TTC549 (cell line): ENCODE measurements at regions not wholly inside any gene's neighbourhood (a gene's known extent, or its start where the extent isn't known, plus 50 kb on each side); places are given as distances from the start of the nearest gene placed in this dataset.

ENCODE experiments used
- FAIRE-seq: peaks from 2 replicates; lab custom pipeline; 2012; peaks lifted over from hg19 to GRCh38; lab: Jason Lieb, UNC

DNA sequence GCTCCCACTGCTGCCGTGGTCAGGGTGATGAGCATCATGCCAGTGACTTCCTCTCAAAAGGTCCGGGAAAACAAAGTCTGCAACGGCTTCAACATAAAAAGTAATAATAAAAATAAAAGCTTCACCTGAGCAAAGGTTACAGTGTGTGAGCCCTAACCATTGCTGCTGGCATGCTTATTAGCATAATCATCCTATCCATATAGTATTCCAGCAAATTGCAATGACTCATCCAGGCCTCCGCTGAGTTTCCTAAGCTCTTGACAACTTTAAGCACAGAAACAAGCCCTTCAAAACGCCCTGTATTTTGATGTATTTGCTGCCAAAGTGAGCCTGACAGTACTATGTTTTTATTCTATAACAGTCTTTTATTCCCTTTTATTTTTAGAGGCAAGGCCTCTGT is 100.5 kb downstream of the AASDH start:
- FAIRE-seq: no peak

DNA sequence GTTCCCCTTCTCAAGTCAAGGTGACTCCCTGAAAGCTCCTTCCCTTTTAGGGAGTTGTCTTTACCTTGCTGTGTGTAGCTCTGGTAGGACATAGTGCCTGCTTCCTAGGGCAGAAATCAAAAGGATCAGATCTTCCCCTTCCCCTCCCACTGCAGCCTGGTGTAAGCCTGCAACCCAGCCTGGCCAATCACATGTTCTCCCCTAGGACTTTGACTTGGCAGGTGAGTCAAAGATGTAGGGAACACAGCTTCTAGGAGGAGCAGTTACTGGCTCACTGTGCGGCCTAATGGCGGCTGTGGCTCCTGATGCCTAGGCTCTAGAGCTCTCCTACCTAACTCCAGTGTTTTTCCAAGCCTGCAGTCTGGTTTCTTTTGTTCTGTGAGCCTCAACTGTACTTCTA is 103.9 kb downstream of the AASDH start:
- no peak for FAIRE-seq

DNA sequence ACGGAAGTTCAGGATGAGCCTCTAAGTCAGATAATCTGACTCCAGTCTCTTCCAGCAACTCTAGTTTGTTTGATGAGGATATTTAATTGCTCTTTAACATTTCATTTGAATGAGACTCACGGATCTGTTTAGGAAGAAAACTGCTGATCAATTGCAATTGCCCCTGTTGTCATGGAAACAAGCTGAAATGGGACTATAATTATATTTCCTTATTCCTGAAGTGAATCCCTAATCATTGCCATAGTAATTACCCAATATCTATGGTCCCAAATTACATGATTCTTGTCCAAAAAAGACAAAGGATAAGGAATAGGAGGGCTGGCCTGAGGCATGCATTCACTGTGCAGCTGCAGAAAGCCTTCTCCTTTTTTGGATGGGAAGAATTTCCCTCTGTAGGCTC is 105.3 kb downstream of the AASDH start:
- no peak for FAIRE-seq

DNA sequence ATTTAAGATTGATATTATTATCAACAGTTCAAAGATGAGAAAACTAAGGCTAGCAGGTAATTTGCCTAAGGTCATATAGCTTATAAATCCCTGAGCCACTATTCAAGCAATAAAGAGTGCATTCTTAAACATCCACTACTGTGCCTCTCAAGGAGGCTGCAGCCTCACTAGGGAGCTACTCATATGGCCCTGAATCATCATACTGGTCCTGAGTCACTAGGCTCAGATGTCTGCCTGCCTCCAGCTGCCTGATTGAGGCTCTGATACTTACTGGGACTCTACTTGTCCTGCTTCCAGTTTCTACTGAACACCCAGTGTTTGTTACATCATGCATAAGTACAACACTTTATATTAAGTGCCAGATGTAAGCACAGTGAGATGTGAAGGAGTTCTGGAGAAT is 110.7 kb downstream of the AASDH start:
- no peak for FAIRE-seq

DNA sequence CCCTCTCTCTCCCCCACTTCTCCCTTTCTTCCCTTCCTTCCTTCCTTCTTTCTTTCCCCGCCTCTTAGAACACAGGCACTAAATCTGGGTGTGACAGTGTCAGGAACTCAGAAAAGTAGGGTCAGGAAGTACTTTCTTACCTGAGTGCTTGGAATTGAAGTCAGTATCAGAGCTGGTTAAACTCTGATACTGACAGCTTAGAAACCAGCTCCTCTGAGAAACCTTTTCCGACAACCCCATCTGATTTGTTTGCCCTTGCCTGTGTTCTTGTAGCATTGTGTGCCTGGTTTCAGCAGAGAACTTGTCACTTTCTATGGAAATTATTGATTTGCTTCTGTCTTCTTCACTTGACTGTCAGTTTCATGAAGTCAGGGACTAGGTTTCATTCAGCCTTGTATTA is 113.9 kb downstream of the AASDH start:
- no peak for FAIRE-seq

DNA sequence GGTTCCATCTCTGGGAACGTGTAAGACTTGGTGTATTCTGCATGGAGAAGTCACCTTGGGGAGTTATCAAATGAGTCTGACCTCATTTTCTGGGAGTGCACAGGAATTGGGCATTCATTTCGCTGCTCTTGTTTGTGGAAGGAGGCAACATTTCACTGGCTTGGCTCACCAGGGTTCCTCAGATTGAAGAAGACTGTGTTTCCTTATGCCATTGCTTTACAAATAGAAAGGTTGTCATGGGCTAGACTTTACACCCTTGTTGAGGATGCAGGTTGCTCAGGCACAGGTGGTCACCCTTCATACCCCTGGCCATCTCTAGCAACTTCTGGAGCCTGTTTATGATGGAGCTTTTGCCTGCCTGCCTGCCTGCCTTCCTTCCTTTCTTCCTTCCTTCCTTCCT is 114.4 kb downstream of the AASDH start:
- FAIRE-seq: no peak

DNA sequence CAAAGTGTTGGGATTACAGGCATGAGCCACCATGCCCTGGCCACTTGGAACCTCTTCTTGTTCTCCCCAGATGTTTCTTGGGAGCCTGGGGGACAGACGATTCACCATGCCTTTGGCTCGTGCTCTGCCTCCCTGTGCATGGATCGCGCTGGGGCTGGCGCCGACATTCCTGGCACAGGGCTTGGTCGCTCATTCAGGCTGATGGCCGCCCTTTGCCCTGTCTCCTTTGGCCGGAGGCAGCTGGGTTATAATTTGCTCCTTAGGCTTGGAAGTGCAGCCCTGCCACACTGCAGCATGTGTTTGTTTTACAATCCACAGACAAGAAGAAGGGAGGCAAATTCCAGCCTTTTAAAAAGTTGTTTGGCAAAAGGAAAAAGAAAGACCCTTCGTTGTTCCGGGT is 115.3 kb downstream of the AASDH start:
- FAIRE-seq: no peak

DNA sequence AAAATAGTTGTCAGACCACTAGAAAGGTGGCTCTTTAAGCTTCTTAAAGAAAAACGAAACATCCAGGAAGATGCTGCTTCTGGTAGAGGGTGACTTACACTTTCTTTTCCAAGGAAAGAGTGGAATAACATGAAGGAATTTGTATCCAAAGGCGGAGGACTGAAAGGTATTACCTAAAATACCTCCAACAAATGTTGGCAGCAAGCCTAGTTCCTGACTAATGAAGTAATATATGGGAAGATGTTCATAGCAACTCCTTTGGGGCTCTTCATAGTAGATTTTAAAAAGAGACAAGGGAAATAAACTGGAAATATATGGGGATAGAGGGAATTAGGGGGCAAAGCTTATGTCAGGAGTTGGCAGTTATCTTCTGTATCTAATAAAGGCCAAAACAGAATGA is 116.2 kb downstream of the AASDH start:
- no peak for FAIRE-seq

DNA sequence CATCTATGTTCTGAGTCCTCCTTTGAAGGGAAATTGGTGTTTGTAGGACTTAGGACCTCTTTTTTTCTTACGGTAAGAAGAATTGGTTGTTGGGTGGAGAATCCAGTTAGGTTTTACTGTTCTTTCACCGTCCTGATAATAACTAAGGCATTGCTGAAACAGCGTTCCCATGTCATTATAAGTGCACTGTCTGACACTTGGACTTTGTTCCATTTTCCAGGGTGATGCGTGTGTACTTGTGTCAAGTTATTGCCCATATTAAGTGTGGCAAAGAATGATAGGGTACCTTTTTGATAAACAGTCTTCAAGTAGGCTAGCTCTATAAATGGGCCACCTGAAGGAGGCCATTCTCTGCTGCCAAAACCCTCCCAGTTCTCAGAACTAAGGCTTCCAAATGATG is 119.7 kb downstream of the AASDH start:
- no peak for FAIRE-seq

DNA sequence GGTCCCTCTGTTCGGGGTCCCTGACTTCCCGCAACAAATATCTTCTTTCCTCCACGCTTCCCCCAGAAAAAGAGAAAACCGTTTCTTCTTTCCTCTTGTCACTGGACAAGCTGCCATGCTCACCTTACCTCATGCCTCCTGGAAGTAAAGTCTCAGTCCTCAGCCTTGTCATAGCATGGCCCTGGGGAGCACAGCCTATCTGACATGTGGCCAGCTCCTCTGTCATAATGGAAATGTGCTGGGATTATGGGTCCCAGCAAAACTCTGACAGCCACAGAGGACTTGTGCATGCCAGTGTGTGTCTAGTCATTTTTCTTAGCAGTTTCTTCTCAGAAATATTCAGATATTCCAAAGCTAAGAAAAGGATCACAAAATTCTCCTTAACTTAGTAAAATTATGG is 122.4 kb downstream of the AASDH start:
- FAIRE-seq: no peak

DNA sequence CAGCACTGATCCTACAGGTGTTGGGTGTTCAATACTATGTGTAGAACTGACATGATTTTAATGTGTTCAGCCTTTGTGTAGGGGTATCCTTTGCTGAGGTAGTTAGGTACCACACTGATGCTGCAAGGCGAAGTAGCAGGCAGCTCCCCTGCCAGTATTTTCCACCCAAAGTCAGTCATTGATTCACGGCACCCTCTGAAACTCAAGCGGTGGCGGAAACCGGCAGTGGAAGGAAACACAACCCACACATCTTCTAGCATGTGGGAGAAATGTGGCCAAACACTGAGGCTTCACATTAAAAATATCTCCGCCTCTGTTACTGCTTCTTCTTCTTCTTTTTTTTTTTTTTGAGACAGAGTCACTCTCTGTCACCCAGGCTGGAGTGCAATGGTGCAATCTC is 126.3 kb downstream of the AASDH start:
- FAIRE-seq: no peak

DNA sequence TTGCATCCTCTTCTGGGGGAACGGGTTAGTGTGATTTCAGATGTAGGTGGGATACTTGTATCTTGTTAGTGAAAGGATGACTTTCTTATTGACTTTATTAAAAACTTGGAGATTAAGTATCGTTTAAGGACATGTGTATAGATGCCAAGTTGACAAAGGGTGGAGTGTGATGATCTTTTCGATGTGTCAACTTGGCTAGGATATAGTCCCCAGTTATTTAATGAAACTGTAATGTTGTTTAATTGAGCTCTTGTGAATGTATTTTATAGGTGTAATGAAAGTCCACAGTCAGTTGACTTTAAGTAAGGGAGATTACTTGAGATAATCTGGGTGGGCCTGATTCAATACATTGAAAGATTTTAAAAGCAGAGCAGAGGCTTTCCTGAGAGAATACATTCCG is 127.0 kb downstream of the AASDH start:
- no peak for FAIRE-seq

DNA sequence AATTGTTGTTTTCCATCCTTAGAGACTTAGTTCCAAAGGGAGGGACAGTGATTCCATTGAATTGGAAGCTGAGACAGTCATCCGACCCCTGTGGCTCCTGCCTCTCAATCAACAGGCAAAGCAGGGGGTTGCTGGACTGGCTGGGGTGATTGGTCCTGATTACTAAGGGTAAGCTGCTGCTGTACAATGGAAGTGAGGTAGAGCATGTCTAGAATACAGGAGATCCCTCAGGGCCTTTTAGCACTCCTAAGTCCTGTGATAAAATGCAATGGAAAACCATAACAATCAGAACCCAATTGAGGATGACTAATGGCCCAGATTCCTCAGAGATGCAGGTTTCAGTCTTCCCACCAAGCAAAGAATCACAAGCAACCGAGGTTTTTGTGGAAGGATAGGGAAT is 127.6 kb downstream of the AASDH start:
- FAIRE-seq: no peak

DNA sequence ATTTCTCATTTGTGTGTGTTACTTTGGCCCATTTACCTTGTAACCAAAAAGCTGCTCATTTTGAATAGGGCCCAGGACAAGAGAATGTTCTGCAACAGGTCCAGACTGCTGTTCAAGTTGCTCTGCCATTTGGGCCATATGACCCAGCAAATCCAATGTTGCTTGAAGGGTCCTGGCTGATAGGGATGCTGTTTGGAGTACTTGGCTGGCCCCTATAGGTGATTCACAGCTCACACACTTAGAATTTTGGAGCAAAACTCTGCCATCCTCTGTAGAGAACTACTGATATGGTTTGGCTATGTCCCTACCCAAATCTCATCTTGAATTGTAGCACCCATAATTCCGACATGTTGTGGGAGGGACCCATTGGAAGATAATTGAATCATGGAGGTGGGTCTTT is 131.5 kb downstream of the AASDH start:
- no peak for FAIRE-seq

DNA sequence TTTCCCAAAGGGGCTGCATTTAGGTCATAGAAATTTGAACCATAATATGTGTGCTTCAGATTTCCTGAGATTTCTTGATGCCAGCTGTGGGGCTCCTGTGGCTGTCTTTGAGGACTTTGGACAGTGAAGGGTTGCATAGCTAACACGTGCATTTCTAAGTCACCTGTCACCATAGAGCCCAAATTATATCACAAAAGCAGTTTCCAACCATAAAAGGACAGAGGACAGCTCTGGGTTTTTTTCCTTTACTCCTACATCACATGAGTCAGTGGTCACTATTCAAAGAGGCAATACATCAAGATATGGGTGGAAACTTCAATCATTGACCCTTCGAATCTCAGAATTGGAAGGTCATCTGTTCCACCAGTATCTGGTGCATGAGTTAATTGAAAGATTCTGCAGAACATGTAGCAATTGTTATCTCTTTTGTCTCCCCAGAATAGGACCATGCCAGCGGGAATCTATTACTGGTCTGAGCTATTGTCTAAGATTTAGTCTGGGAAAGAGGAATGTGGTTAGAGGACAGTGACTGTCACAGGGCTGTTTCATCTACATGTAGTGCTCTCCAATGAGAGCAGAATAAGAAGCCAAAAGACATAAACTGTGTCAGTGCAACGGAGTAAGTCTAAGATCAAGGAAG is 133.5 kb downstream of the AASDH start:
- FAIRE-seq: no peak

DNA sequence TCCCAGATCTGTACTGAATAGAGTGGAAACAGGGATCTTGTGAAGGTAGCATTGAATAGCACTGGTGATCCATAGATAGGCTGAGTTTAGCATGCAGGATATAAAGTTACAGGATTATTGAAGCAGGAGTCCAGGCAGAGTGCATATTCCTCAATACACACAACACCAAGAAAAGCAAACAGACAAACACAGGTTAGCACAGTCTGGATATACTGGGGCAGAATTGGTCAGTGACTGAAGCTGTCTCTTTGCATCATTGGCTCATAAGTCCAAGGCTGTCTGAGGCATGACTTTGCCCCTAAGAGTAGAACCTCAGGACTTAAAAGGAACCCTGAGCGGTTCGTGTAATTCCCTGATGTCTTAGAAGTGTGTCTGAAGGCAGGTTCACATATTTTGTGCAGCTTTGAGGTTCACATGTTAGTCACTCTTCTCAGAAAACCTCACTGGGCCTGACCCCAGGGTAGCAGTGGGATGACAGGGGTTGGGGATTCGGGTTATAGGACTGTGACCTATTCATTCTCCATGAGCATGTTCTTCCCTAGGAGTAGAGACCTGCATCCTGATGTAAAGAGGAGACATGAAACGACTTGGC is 134.6 kb downstream of the AASDH start:
- FAIRE-seq: no peak

DNA sequence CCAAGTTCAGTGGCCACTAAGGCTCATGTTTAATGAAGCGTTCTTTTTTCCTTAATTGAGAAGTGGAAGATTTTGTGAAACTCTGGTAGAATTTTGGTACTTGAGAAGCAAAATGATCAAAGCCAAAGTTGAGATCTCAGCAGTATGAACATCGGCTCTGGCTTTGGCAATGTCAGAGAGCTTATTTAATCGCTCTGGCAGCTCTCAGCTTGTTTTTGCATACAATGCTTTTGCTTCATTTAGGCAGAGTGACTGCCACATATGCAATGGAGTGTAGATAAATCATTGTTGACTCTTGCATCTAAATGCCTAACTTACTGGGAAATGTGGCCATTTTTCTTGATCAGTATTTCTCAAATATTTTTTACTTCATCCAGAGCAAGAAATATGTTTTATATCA is 135.7 kb downstream of the AASDH start:
- FAIRE-seq: no peak

DNA sequence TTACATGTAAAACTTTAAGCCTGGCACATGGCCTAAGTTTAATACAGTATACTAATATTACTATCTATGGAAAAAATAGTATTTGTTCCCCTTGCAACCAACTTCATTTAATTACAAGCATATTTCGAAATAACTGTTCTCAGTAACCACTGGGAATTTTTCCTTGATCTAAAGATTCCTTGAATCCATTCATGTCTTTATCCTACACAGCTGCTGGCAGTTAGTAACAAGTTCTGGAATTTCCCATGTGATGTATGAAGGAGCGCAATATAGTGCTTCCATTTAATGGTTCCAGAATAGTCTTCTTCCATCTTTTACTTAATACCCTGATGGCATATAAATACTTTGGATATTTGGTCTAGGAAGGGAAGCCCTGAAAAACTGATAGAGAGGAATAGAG is 136.5 kb downstream of the AASDH start:
- FAIRE-seq: no peak

DNA sequence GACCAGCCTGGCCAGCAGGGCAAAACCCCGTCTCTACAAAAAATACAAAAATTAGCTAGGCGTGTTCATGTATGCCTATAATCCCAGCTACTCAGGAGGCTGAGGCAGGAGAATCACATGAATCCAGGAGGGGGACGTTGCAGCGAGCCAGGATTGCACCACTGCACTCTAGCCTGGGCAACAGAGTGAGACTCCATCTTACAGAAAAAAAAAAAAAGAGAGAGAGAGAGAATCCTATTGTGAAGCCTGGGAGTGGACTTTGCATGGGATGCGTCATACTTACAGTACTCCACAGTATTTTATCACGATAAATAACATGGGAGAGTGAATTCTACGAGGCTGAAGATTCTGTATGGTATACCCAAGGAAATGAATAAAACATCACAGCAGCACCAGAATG is 139.6 kb downstream of the AASDH start:
- no peak for FAIRE-seq

DNA sequence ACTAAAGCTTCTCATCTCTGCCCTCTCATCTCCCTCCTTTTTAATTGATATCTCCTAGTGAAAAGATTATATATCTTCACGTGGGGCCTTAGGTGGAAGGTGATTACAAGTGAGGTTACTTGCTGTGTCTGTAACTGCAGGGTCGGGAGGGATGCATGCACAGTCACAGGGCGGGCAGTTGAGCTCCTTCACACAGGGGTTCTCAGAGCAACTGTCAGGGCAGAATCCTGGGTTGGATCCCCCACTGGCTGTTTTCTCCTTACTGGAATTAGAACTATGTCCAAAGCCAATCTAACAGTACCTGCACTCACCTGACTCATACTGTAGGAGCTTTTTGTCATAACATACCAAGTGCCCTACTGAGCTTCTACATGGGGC is 141.1 kb downstream of the AASDH start:
- no peak for FAIRE-seq

DNA sequence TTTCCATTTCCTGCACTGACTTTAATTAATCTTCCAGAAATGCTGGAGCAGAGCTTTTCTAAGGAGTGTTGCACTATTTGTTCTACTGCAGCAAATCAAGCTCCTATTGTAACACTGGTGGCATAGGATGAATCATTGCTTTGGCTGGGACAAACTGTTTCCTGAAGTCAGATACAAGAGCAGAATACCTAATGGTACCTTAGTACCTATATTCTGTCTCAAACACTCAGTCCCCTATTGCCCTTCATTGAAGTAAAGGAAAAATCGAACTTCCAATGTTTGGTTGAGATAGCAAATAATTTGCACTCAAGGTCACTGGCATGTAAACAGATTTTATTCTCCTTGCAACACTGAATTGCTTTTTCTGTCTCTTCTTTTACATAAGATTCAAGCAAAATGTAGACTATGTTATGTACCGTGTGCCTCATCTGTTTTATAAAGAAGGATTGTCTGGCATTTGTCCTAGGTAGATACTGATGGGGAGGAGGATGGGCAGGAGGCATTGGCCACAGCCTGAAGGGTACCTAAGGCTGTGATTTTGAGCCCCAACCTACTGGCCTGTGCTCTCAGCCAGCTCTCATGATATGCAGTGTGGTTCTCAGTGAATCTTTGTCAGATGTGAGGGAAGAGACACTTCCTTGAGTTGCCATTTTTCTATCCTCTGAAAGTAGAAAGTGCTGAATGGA is 141.6 kb downstream of the AASDH start:
- no peak for FAIRE-seq

DNA sequence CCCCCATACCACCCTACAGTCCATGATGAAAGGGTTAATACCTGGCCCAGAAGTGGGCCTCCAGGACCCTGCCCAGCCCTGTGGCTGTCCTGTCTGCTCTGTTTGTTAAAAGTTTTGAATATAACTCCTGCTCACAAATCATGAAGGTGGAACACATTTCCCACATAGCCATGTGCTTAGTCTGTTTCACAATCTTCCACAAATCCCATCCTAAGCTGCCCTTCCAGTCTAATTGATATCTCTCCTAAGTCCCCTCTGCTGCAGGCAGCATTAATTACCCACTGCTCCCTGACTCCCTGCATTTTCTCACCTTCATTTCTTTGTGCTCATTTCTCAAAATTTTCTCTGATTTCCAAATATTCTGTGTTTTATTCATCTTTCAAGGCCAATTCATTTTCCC is 142.6 kb downstream of the AASDH start:
- no peak for FAIRE-seq

DNA sequence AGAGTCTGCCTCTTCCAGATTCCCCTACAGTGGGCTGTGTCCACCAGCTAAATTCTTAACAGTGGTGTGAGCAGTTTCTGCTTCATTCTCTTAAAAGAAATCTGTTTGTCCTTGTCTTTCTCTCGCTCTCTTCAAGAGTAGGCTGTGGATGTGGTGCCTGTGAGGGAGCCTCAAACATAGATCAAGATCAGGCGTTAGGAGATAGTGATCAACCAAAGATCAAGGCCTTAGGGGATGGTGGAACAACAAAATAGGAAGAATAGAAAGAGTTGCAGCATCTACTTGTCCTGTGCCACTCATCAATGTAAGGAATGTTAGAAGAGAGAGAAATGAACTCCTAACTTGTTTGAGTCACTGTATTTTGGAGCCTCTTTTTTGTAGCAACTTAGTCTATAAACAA is 144.2 kb downstream of the AASDH start:
- FAIRE-seq: no peak

DNA sequence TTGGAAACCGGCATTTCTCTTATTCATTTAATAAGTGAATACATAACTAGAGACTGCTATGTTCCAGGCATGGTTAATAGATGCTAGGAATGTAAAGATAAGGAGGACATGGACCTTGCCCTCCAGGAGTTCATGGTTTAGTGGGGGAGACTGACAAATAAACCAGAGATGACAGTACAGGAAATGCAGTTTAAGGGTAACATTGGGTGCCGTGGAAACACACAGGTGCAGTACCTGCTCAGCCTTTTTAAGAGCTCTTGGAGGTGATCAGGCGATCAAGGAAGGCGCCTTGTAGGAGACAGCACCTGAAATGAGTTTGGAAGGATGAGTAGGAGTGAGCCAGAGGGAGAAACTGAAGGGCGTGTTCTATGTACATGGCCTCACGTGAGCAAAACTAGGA is 145.8 kb downstream of the AASDH start:
- FAIRE-seq: no peak
